CD4-positive, alpha-beta T cell treated with Interleukin-15 for 1 hour (primary cell): ENCODE measurements at regions not wholly inside any gene's neighbourhood (a gene's known extent, or its start where the extent isn't known, plus 50 kb on each side); places are given as distances from the start of the nearest gene placed in this dataset.
A peak's percentile ranks its signal among the peaks of the same experiment; 100 is the strongest.

ENCODE experiments used
- DNase-seq: peaks from one replicate; pipeline ENCODE4 v3.0.0-alpha.2; 2020

- DNase-seq: peak; percentile 91
Measured at GRCh38 chr7:130912862-130913638, 179.0 kb upstream of the KLF14 start.

GRCh38 chr7:130913639-130914553 lies 179.9 kb upstream of the KLF14 start:
- no peak for DNase-seq

- DNase-seq: no peak
Measured at GRCh38 chr7:130914554-130915294, 180.7 kb upstream of the KLF14 start.

- DNase-seq: no peak
Measured at GRCh38 chr7:130917669-130918128, 183.7 kb upstream of the KLF14 start.

GRCh38 chr7:130918129-130919052 lies 184.4 kb upstream of the KLF14 start:
- DNase-seq: no peak

- DNase-seq: no peak
Measured at GRCh38 chr7:130919316-130920103, 185.5 kb upstream of the KLF14 start.

GRCh38 chr7:130920122-130920521 lies 186.1 kb upstream of the KLF14 start:
- no peak for DNase-seq

- DNase-seq: no peak
Measured at GRCh38 chr7:130921391-130922180, 187.6 kb upstream of the KLF14 start.

- no peak for DNase-seq
Measured at GRCh38 chr7:130922206-130923112, 188.5 kb upstream of the KLF14 start.

GRCh38 chr7:130923365-130923764 lies 189.4 kb upstream of the KLF14 start:
- DNase-seq: no peak

- DNase-seq: no peak
Measured at GRCh38 chr7:130923930-130924329, 189.9 kb upstream of the KLF14 start.

- no peak for DNase-seq
Measured at GRCh38 chr7:130925136-130925794, 191.3 kb upstream of the KLF14 start.

- peak; percentile 47 for DNase-seq
Measured at GRCh38 chr7:130926001-130926691, 192.1 kb upstream of the KLF14 start.

GRCh38 chr7:130927062-130927461 lies 193.1 kb upstream of the KLF14 start:
- no peak for DNase-seq

- DNase-seq: no peak
Measured at GRCh38 chr7:130927564-130927963, 193.6 kb upstream of the KLF14 start.

- peak; percentile 79 for DNase-seq
Measured at GRCh38 chr7:130929896-130930659, 196.1 kb upstream of the KLF14 start.

GRCh38 chr7:130930681-130931080 lies 196.7 kb upstream of the KLF14 start:
- DNase-seq: no peak
